Left ventricle myocardium inferior (tissue), 1 donor: ENCODE measurements at regions not wholly inside any gene's neighbourhood (a gene's known extent, or its start where the extent isn't known, plus 50 kb on each side); places are given as distances from the start of the nearest gene placed in this dataset.

Experiments
- DNase-seq: peaks from one replicate; pipeline ENCODE4 v3.0.0-alpha.2; 2020
- H3K27ac ChIP-seq: fragments of 200-600 bp; replicated peaks from 2 replicates; pipeline ENCODE4 v1.8.0; 2021
- H3K27me3 ChIP-seq: fragments of 200-600 bp; 2 replicates; pipeline ENCODE4 v1.8.0; 2021; ENCODE audit warnings: low read depth
- H3K36me3 ChIP-seq: fragments of 200-600 bp; 2 replicates; pipeline ENCODE4 v1.8.0; 2021
- H3K4me1 ChIP-seq: fragments of 200-600 bp; 2 replicates; pipeline ENCODE4 v1.8.0; 2021
- H3K4me3 ChIP-seq: fragments of 200-600 bp; 2 replicates; pipeline ENCODE4 v1.8.0; 2021; ENCODE audit warnings: mild to moderate bottlenecking, moderate library complexity
- H3K9me3 ChIP-seq: fragments of 200-600 bp; replicated peaks from 2 replicates; pipeline ENCODE4 v1.8.0; 2021
- intact Hi-C: fragments of 100-400 bp; cut with micrococcal nuclease; formaldehyde crosslinking; loops from one replicate; pipeline ENCODE4 v1.11.0; 2022
- TF ChIP-seq, protein P1 (sequence below): fragments of 200-600 bp; IDR thresholded peaks from 2 replicates; pipeline ENCODE4 v1.8.0; 2021; ENCODE audit warnings: antibody characterized with exemption, mild to moderate bottlenecking, borderline replicate concordance
- donor health status: DM: no; HTN: yes; CAD: no; lungs with severe emphysema.

DNA sequence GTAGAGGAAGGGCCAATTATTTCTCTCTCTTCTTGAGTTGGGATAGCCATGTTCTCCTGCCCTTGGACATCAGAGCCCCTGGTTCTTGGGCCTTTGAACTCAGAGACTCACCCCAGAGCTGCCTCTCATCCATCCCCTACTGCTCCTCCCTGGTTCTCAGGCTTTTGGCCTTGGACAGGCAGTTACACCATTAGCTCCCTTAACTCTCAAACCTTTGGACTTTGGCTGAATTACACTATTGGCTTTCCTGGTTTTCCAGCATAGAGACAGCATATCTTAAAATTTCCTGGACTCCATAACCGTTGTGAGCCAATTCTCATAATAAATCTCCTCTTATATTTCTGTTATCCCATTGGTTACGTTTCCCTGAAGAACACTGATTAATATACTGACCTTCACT is 63.7 kb upstream of the CHL1 start:
- Histone ChIP-seq H3K36me3 (no peaks in the 10 kb centered on the region), H3K4me1 (peaks cover 5% of the 10 kb centered on the region), H3K4me3 (no peak overlapping the region), H3K9me3 (no peaks in the 10 kb centered on the region), H3K27ac (no peak overlapping the region), H3K27me3 (no peaks in the 10 kb centered on the region)
- no peak for DNase-seq
- intact Hi-C loops, result no loop called here
- TF ChIP-seq, protein P1, sequence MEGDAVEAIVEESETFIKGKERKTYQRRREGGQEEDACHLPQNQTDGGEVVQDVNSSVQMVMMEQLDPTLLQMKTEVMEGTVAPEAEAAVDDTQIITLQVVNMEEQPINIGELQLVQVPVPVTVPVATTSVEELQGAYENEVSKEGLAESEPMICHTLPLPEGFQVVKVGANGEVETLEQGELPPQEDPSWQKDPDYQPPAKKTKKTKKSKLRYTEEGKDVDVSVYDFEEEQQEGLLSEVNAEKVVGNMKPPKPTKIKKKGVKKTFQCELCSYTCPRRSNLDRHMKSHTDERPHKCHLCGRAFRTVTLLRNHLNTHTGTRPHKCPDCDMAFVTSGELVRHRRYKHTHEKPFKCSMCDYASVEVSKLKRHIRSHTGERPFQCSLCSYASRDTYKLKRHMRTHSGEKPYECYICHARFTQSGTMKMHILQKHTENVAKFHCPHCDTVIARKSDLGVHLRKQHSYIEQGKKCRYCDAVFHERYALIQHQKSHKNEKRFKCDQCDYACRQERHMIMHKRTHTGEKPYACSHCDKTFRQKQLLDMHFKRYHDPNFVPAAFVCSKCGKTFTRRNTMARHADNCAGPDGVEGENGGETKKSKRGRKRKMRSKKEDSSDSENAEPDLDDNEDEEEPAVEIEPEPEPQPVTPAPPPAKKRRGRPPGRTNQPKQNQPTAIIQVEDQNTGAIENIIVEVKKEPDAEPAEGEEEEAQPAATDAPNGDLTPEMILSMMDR, result no peak

DNA sequence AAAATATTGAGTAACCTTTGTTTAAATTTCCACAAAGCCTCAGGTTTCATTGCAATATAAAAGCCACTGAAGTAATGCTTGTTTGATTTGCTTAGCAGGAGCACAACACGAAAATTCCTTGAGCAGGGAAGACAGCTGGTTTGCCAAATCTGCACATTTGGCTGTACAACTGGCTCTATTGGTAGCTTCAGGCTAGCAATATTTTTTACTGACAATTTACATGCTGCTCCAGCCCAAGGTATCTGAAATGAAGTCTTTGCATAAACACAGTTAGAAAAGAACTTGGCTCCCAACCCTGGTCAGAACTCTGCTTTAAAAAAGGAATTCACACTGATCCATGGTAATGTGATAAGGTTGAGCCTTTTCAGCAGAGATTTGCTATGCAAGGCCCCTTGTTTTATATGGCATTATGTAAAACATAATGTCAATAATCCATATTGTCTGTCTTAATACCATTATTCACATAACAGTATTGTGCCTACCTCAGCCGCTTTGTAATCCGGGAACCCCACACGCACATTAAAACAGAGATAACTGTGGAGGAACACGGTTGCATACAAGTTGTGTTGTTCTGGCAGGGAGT is 55.7 kb upstream of the CHL1 start:
- Histone ChIP-seq H3K27me3 (no peaks in the 10 kb centered on the region), H3K4me3 (no peak overlapping the region), H3K27ac (no peak overlapping the region), H3K4me1 (no peaks in the 10 kb centered on the region), H3K9me3 (no peaks in the 10 kb centered on the region), H3K36me3 (no peaks in the 10 kb centered on the region)
- TF ChIP-seq, protein P1, result no peak
- intact Hi-C loops, result no loop called here
- DNase-seq, result no peak
